Caco-2 (cell line): ENCODE measurements at regions not wholly inside any gene's neighbourhood (a gene's known extent, or its start where the extent isn't known, plus 50 kb on each side); places are given as distances from the start of the nearest gene placed in this dataset.
A peak's percentile ranks its signal among the peaks of the same experiment; 100 is the strongest.

ENCODE experiments used
- BruUV-seq: library from RNA; stranded (reverse); fragments of 400-500 nt; replicated peaks from 2 replicates; lab custom pipeline; 2021; lab: Mats Ljungman, UMichigan
- CTCF ChIA-PET: fragments of 300-600 bp; sonication (Branson Sonifier 250); formaldehyde crosslinking; loops from one replicate; lab custom pipeline; 2022; ENCODE audit warnings: antibody characterized with exemption; lab: Charles Lee
- POLR2A ChIA-PET: fragments of 300-600 bp; sonication (Branson Sonifier 250); formaldehyde crosslinking; loops from one replicate; lab custom pipeline; 2022; ENCODE audit warnings: antibody characterized with exemption; lab: Charles Lee
- DNase-seq, 2 experiments: peaks; one replicate each; pipeline versions ENCODE4 v3.0.0 to v3.0.0-alpha.2; 2020 to 2022
- H3K27me3 ChIP-seq: replicated peaks from 2 replicates; pipeline ENCODE4 v1.6.0; 2011; ENCODE audit warnings: low read length; ENCODE audit not compliant: control insufficient read depth, insufficient read depth
- H3K36me3 ChIP-seq: 2 replicates; pipeline ENCODE4 v1.5.1; 2011; ENCODE audit warnings: low read length; ENCODE audit not compliant: control insufficient read depth, insufficient read depth
- H3K4me1 ChIP-seq: fragments of 250-450 bp; sonication (Bioruptor Pico); 2 replicates; pipeline ENCODE4 v1.5.1; 2020; ENCODE audit warnings: mild to moderate bottlenecking
- H3K4me3 ChIP-seq: 2 replicates; pipeline ENCODE4 v1.5.1; 2011; ENCODE audit warnings: low read depth, mild to moderate bottlenecking, control low read depth, low read length
- H3K9me3 ChIP-seq: fragments of 250-450 bp; sonication (Bioruptor Pico); 2 replicates; pipeline ENCODE4 v1.5.1; 2020; ENCODE audit warnings: mild to moderate bottlenecking, moderate library complexity
- H3K27ac Mint-ChIP-seq: one replicate; pipeline ENCODE4 v1.8.0; 2022; ENCODE audit warnings: mixed read lengths; ENCODE audit not compliant: unreplicated experiment
- H3K27me3 Mint-ChIP-seq: one replicate; pipeline ENCODE4 v1.8.0; 2022; ENCODE audit warnings: mixed read lengths; ENCODE audit not compliant: insufficient read depth, unreplicated experiment
- H3K36me3 Mint-ChIP-seq: one replicate; pipeline ENCODE4 v1.8.0; 2022; ENCODE audit warnings: mild to moderate bottlenecking, mixed read lengths; ENCODE audit not compliant: insufficient read depth, unreplicated experiment
- H3K4me1 Mint-ChIP-seq: one replicate; pipeline ENCODE4 v1.8.0; 2022; ENCODE audit warnings: low read depth, mixed read lengths; ENCODE audit not compliant: unreplicated experiment
- H3K4me3 Mint-ChIP-seq: one replicate; pipeline ENCODE4 v1.8.0; 2022; ENCODE audit warnings: mild to moderate bottlenecking, moderate library complexity, mixed read lengths; ENCODE audit not compliant: unreplicated experiment
- H3K9me3 Mint-ChIP-seq: one replicate; pipeline ENCODE4 v1.8.0; 2022; ENCODE audit warnings: mixed read lengths; ENCODE audit not compliant: unreplicated experiment
- intact Hi-C: fragments of 100-400 bp; cut with micrococcal nuclease; formaldehyde crosslinking; loops from one replicate; pipeline ENCODE4 v1.10.0; 2022; ENCODE audit not compliant: unreplicated experiment
- TF ChIP-seq, protein P1 (sequence below), 2 experiments: fragments of 200-600 bp in 1 of 2; IDR thresholded peaks; 1 replicate in 1 of 2; 2 replicates in 1 of 2; pipeline versions ENCODE4 v1.5.1 to v1.8.0; 2011 to 2022; ENCODE audit warnings: antibody characterized with exemption in 1 of 2, control low read depth in 1 of 2, inconsistent platforms in 1 of 2, low read depth in 1 of 2, low read length in 1 of 2, mild to moderate bottlenecking in 1 of 2, moderate library complexity in 1 of 2; ENCODE audit not compliant: insufficient read depth in 1 of 2, severe bottlenecking in 1 of 2, unreplicated experiment in 1 of 2

DNA sequence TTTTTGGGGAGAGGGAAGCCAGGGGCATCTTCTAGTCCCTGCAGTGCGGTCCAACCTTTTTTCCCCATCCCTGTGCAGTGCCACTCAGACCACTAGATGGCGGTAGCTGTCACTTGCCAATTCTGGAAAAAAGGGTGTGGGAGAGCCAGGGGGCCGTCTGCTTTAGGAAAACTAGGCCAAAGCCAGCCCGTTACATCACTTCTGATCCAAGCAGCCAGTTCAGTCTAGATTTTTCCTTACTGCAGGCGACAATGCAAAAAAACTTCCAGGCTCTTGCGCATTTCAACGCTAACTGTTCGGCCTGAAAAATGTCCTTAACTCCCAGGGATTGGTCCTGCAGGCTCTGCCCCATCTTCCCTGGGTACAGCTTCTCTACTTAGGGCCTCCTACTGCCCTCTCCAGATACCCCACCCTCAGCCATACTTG is 69.2 kb upstream of the CES5A start:
- BruUV-seq = no TSS peak
- TF ChIP-seq, protein P1, sequence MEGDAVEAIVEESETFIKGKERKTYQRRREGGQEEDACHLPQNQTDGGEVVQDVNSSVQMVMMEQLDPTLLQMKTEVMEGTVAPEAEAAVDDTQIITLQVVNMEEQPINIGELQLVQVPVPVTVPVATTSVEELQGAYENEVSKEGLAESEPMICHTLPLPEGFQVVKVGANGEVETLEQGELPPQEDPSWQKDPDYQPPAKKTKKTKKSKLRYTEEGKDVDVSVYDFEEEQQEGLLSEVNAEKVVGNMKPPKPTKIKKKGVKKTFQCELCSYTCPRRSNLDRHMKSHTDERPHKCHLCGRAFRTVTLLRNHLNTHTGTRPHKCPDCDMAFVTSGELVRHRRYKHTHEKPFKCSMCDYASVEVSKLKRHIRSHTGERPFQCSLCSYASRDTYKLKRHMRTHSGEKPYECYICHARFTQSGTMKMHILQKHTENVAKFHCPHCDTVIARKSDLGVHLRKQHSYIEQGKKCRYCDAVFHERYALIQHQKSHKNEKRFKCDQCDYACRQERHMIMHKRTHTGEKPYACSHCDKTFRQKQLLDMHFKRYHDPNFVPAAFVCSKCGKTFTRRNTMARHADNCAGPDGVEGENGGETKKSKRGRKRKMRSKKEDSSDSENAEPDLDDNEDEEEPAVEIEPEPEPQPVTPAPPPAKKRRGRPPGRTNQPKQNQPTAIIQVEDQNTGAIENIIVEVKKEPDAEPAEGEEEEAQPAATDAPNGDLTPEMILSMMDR (IDR thresholded peaks at IDR 0.05; ENCODE audit: insufficient read depth in 1 of 2, low read depth in 1 of 2, low read length in 1 of 2, severe bottlenecking in 1 of 2, unreplicated experiment in 1 of 2) = peak; percentile 90 to 98
- H3K27me3 ChIP-seq = no peaks in the 10 kb centered on the region
- H3K4me1 ChIP-seq = peaks cover 9% of the 10 kb centered on the region; the same call in 1 of the 2 replicates
- H3K4me1 Mint-ChIP-seq = peaks cover 9% of the 10 kb centered on the region
- intact Hi-C loops = loop anchor here (1.0 to 10.0 kb wide), 4 partner anchors 96 to 374 kb away; no protein-coding TSS in a partner anchor
- CTCF ChIA-PET = interaction anchor here (0.9 to 2.5 kb wide), 3 partner anchors 33 to 374 kb away, joined by 3 to 10 read pairs (median 4); no protein-coding TSS in a partner anchor
- no peaks in the 10 kb centered on the region for H3K9me3 Mint-ChIP-seq
- no peaks in the 10 kb centered on the region for H3K36me3 ChIP-seq
- H3K27ac Mint-ChIP-seq = no peak overlapping the region
- peaks cover 16% of the 10 kb centered on the region for H3K27me3 Mint-ChIP-seq
- H3K4me3 ChIP-seq = no peak overlapping the region
- H3K4me3 Mint-ChIP-seq = no peak overlapping the region
- POLR2A ChIA-PET = no interaction called here
- H3K9me3 ChIP-seq = no peaks in the 10 kb centered on the region
- peak; percentile 67 to 82 for DNase-seq
- H3K36me3 Mint-ChIP-seq = no peaks in the 10 kb centered on the region

DNA sequence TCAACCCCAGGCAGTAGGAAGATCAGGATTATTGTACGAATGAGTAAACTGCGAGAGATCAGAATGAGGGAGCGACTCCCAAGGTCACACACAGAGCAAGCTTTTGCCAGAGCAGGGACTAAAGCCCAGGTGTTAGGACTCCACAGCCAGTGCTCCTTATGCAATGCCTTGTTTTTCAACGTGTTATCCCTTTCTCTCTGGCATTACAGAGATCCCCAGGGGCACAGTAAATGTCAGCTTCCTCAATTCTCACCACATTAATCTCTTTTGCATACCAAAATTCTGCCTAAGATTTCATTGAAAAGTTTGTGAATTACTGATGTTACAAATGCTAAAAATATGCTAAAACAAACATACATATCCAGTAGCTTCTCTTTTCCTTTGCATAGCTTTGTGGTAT is 68.1 kb upstream of the CES5A start:
- Histone ChIP-seq H3K36me3 (no peaks in the 10 kb centered on the region), H3K9me3 (no peaks in the 10 kb centered on the region), H3K27me3 (no peaks in the 10 kb centered on the region), H3K4me3 (no peak overlapping the region), H3K4me1 (peaks cover 9% of the 10 kb centered on the region; the same call in 1 of the 2 replicates)
- Mint-ChIP-seq H3K4me3 (no peak overlapping the region), H3K9me3 (no peaks in the 10 kb centered on the region), H3K36me3 (no peaks in the 10 kb centered on the region), H3K4me1 (peaks cover 6% of the 10 kb centered on the region), H3K27me3 (peaks cover 18% of the 10 kb centered on the region), H3K27ac (no peak overlapping the region)
- ChIA-PET POLR2A (no interaction called here), CTCF (interaction anchor here (1.1 to 2.5 kb wide), 2 partner anchors 358 to 375 kb away, joined by 3 to 10 read pairs; no protein-coding TSS in a partner anchor)
- TF ChIP-seq, protein P1 (IDR thresholded peaks at IDR 0.05; ENCODE audit: insufficient read depth in 1 of 2, low read depth in 1 of 2, low read length in 1 of 2, severe bottlenecking in 1 of 2, unreplicated experiment in 1 of 2) = no peak
- no TSS peak for BruUV-seq
- intact Hi-C loops = loop anchor here (10.0 kb wide), 1 partner anchor 262 kb away; no protein-coding TSS in a partner anchor
- no peak for DNase-seq

DNA sequence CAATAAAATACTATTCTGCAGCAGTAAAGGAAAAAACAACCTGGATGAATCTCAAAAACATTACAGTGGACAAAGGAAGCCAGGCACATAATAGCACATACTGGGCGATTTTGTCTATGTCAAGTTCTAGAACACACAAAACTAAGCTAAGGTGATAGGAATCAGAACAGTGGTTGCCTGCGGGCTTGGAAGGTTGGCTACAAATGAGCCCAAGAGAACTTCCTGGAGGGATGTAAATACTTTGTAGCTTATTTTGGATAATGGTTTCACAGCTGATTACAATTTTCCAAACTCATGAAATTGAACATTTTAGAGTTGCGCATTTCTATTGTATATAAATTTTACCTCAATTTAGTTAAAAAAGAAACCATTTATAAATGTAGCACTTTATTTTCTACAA is 67.6 kb upstream of the CES5A start:
- peaks cover 21% of the 10 kb centered on the region for H3K27me3 Mint-ChIP-seq
- H3K36me3 ChIP-seq = no peaks in the 10 kb centered on the region
- H3K9me3 Mint-ChIP-seq = no peaks in the 10 kb centered on the region
- BruUV-seq = no TSS peak
- no peak overlapping the region for H3K27ac Mint-ChIP-seq
- H3K27me3 ChIP-seq = no peaks in the 10 kb centered on the region
- no peaks in the 10 kb centered on the region for H3K36me3 Mint-ChIP-seq
- intact Hi-C loops = loop anchor here (10.0 kb wide), 1 partner anchor 262 kb away; no protein-coding TSS in a partner anchor
- TF ChIP-seq, protein P1 (IDR thresholded peaks at IDR 0.05; ENCODE audit: insufficient read depth in 1 of 2, low read depth in 1 of 2, low read length in 1 of 2, severe bottlenecking in 1 of 2, unreplicated experiment in 1 of 2) = no peak
- H3K4me3 Mint-ChIP-seq = no peak overlapping the region
- peaks cover 9% of the 10 kb centered on the region; the same call in 1 of the 2 replicates for H3K4me1 ChIP-seq
- ChIA-PET POLR2A (no interaction called here), CTCF (interaction anchor here (1.1 kb wide), 1 partner anchor 359 kb away, joined by 3 read pairs; no protein-coding TSS in a partner anchor)
- peaks cover 2% of the 10 kb centered on the region for H3K4me1 Mint-ChIP-seq
- no peak overlapping the region for H3K4me3 ChIP-seq
- no peaks in the 10 kb centered on the region for H3K9me3 ChIP-seq
- DNase-seq = no peak
